Fibroblast of lung (primary cell): ENCODE measurements at regions not wholly inside any gene's neighbourhood (a gene's known extent, or its start where the extent isn't known, plus 50 kb on each side); places are given as distances from the start of the nearest gene placed in this dataset.

Experiments
- CTCF ChIP-seq, 2 donors: IDR thresholded peaks in 1 of 2; conservative IDR thresholded peaks in 1 of 2; 1 replicate in 1 of 2; 2 replicates in 1 of 2; pipeline ENCODE4 v1.5.1; 2011 to 2012; ENCODE audit warnings: low read length in 2 of 2, control low read depth in 1 of 2, inconsistent platforms in 1 of 2, low read depth in 1 of 2, mild to moderate bottlenecking in 1 of 2
- EZH2 ChIP-seq: IDR thresholded peaks from 2 replicates; pipeline ENCODE4 v1.5.1; 2012; ENCODE audit warnings: low read length, control low read depth, mild to moderate bottlenecking; ENCODE audit errors: missing control alignments

- TF ChIP-seq CTCF (conservative IDR thresholded peaks at IDR 0.05 in 1 of 2, IDR thresholded peaks at IDR 0.05 in 1 of 2; ENCODE audit: low read depth in 1 of 2, low read length in 2 of 2) (no peak), EZH2 (no peak)
Observed at GRCh38 chr4:14834382-14834781, 167.9 kb upstream of the CPEB2 start.
